Omental fat pad (tissue), 3 donors: ENCODE measurements at regions not wholly inside any gene's neighbourhood (a gene's known extent, or its start where the extent isn't known, plus 50 kb on each side); places are given as distances from the start of the nearest gene placed in this dataset.

ENCODE experiments used
- ATAC-seq: fragments of 150-250 bp; one replicate; pipeline ENCODE4 v1.9.1; 2016; ENCODE audit warnings: mild to moderate bottlenecking, moderate library complexity; ENCODE audit not compliant: low FRiP score
- DNase-seq: peaks from one replicate; pipeline ENCODE4 v3.0.0-alpha.2; 2019; ENCODE audit warnings: low spot score
- CTCF ChIP-seq, 3 donors: fragments of 450-650 bp; IDR thresholded peaks; one replicate each; pipeline ENCODE4 v1.5.1; 2016 to 2017; ENCODE audit warnings: antibody characterized with exemption in 3 of 3, mild to moderate bottlenecking in 3 of 3, moderate library complexity in 2 of 3

GRCh38 chr5:8473827-8474568 is 605.0 kb downstream of the MTRR start:
- DNase-seq (no peak), ATAC-seq (no peak)
- TF ChIP-seq CTCF (IDR thresholded peaks at IDR 0.05) = no peak

- ATAC-seq = no peak
Measured at GRCh38 chr5:8474569-8474930, 605.6 kb downstream of the MTRR start.

GRCh38 chr5:8478326-8478725 is 609.4 kb downstream of the MTRR start:
- no peak for DNase-seq
- TF ChIP-seq CTCF (IDR thresholded peaks at IDR 0.05) = no peak
- ATAC-seq = no peak

More at GRCh38 chr5:8474569-8474930, 605.6 kb downstream of the MTRR start:
- DNase-seq = no peak
- no peak for TF ChIP-seq CTCF (IDR thresholded peaks at IDR 0.05)

GRCh38 chr5:8481007-8481406 is 612.1 kb downstream of the MTRR start:
- DNase-seq = no peak
- TF ChIP-seq CTCF (IDR thresholded peaks at IDR 0.05) = no peak
- ATAC-seq = no peak

GRCh38 chr5:8491254-8491653 is 622.3 kb downstream of the MTRR start:
- ATAC-seq (no peak), DNase-seq (no peak)
- TF ChIP-seq CTCF (IDR thresholded peaks at IDR 0.05) = no peak

- DNase-seq (no peak), ATAC-seq (no peak)
- no peak for TF ChIP-seq CTCF (IDR thresholded peaks at IDR 0.05)
Measured at GRCh38 chr5:8493176-8493575, 624.2 kb downstream of the MTRR start.

GRCh38 chr5:8500426-8500825 is 631.5 kb downstream of the MTRR start:
- ATAC-seq (no peak), DNase-seq (no peak)
- no peak for TF ChIP-seq CTCF (IDR thresholded peaks at IDR 0.05)
